Testis (tissue), 2 donors: ENCODE measurements at regions not wholly inside any gene's neighbourhood (a gene's known extent, or its start where the extent isn't known, plus 50 kb on each side); places are given as distances from the start of the nearest gene placed in this dataset.

Source experiments
- POLR2A ChIP-seq: fragments of 450-650 bp; IDR thresholded peaks from one replicate; pipeline ENCODE4 v1.6.1; 2017; ENCODE audit warnings: antibody characterized with exemption, mild to moderate bottlenecking, moderate library complexity
- TF ChIP-seq, protein P1 (sequence below), 3 experiments: fragments of 450-650 bp in 2 of 3; fragments of 200-600 bp in 1 of 3; sonication (generic) in 1 of 3; IDR thresholded peaks; one replicate each; pipeline ENCODE4 v1.5.1; 2016 to 2019; ENCODE audit warnings: antibody characterized with exemption in 3 of 3, mild to moderate bottlenecking in 2 of 3, moderate library complexity in 1 of 3

DNA sequence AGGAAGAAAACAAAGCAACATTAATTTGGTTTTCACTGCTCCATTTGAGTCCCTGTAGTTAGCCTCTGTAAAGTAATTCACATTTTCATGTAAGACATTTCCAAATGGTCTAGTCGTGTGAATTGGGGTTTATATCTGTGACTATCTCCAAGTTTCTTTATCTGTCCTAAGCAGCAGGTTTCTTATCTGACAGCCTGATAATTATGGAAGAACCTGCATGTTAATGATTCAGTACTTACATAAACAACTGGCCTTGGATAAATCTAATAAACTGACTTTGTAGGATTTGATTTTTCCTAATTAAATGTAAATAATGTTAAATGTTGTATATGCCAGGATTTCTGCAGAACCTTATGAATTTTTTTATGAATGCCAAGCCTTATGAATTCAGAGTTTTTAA is 964.9 kb downstream of the NR2F1-AS1 start:
- TF ChIP-seq, protein P1, sequence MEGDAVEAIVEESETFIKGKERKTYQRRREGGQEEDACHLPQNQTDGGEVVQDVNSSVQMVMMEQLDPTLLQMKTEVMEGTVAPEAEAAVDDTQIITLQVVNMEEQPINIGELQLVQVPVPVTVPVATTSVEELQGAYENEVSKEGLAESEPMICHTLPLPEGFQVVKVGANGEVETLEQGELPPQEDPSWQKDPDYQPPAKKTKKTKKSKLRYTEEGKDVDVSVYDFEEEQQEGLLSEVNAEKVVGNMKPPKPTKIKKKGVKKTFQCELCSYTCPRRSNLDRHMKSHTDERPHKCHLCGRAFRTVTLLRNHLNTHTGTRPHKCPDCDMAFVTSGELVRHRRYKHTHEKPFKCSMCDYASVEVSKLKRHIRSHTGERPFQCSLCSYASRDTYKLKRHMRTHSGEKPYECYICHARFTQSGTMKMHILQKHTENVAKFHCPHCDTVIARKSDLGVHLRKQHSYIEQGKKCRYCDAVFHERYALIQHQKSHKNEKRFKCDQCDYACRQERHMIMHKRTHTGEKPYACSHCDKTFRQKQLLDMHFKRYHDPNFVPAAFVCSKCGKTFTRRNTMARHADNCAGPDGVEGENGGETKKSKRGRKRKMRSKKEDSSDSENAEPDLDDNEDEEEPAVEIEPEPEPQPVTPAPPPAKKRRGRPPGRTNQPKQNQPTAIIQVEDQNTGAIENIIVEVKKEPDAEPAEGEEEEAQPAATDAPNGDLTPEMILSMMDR (IDR thresholded peaks at IDR 0.05), result no peak
- TF ChIP-seq POLR2A, result no peak
